ENCODE measurements at regions not wholly inside any gene's neighbourhood (a gene's known extent, or its start where the extent isn't known, plus 50 kb on each side); places are given as distances from the start of the nearest gene placed in this dataset.

- TF ChIP-seq EZH2 (optimal IDR thresholded peaks at IDR 0.05; ENCODE audit: low read depth, low read length), result no peak
- no peak for TF ChIP-seq CTCF (IDR thresholded peaks at IDR 0.05; ENCODE audit: low read length)
- TF ChIP-seq EZH2phosphoT487 (IDR thresholded peaks at IDR 0.05; ENCODE audit: low read length), result no peak
Observed at GRCh38 chr6:156634951-156635371, 142.2 kb upstream of the ARID1B start.
